ENCODE measurements at regions not wholly inside any gene's neighbourhood (a gene's known extent, or its start where the extent isn't known, plus 50 kb on each side); places are given as distances from the start of the nearest gene placed in this dataset.

GRCh38 chr9:95666096-95666784 is 149.5 kb upstream of the PTCH1 start:
- no peak for DNase-seq (ENCODE audit: low read depth)
- no peak overlapping the region for H3K4me3 ChIP-seq (ENCODE audit: control insufficient read depth, low read depth, low read length)
- TF ChIP-seq CTCF (IDR thresholded peaks at IDR 0.05; ENCODE audit: control insufficient read depth, insufficient read depth, low read depth, low read length, missing control alignments): no peak

GRCh38 chr9:95653246-95653645 is 136.5 kb upstream of the PTCH1 start:
- DNase-seq (ENCODE audit: low read depth): no peak
- TF ChIP-seq CTCF (IDR thresholded peaks at IDR 0.05; ENCODE audit: control insufficient read depth, insufficient read depth, low read depth, low read length, missing control alignments): no peak

GRCh38 chr9:95650720-95651119 is 133.9 kb upstream of the PTCH1 start:
- DNase-seq (ENCODE audit: low read depth): no peak
- no peak overlapping the region for H3K4me3 ChIP-seq (ENCODE audit: control insufficient read depth, low read depth, low read length)
- no peak for TF ChIP-seq CTCF (IDR thresholded peaks at IDR 0.05; ENCODE audit: control insufficient read depth, insufficient read depth, low read depth, low read length, missing control alignments)

More at GRCh38 chr9:95653246-95653645, 136.5 kb upstream of the PTCH1 start:
- no peak overlapping the region for H3K4me3 ChIP-seq (ENCODE audit: control insufficient read depth, low read depth, low read length)

GRCh38 chr9:95649801-95650213 is 133.0 kb upstream of the PTCH1 start:
- H3K4me3 ChIP-seq (ENCODE audit: control insufficient read depth, low read depth, low read length): peak overlapping the region; percentile 25
- DNase-seq (ENCODE audit: low read depth): no peak
- no peak for TF ChIP-seq CTCF (IDR thresholded peaks at IDR 0.05; ENCODE audit: control insufficient read depth, insufficient read depth, low read depth, low read length, missing control alignments)

GRCh38 chr9:95648225-95648624 is 131.5 kb upstream of the PTCH1 start:
- no peak overlapping the region for H3K4me3 ChIP-seq (ENCODE audit: control insufficient read depth, low read depth, low read length)
- TF ChIP-seq CTCF (IDR thresholded peaks at IDR 0.05; ENCODE audit: control insufficient read depth, insufficient read depth, low read depth, low read length, missing control alignments): no peak
- DNase-seq (ENCODE audit: low read depth): no peak

GRCh38 chr9:95645992-95646391 is 129.2 kb upstream of the PTCH1 start:
- no peak for TF ChIP-seq CTCF (IDR thresholded peaks at IDR 0.05; ENCODE audit: control insufficient read depth, insufficient read depth, low read depth, low read length, missing control alignments)
- no peak for DNase-seq (ENCODE audit: low read depth)
- H3K4me3 ChIP-seq (ENCODE audit: control insufficient read depth, low read depth, low read length): no peak overlapping the region

All from AG09309 (cell line).